ENCODE measurements at regions not wholly inside any gene's neighbourhood (a gene's known extent, or its start where the extent isn't known, plus 50 kb on each side); places are given as distances from the start of the nearest gene placed in this dataset.

GRCh38 chr2:33835911-33836310 lies 236.8 kb upstream of the FAM98A start (continued):
- no peak for TF ChIP-seq ASH2L (IDR thresholded peaks at IDR 0.05; ENCODE audit: low read length)

- Histone ChIP-seq H3K4ac (replicated peaks; ENCODE audit: insufficient read length, low read depth, low read length) (no peak overlapping the region), H3K79me2 (ENCODE audit: control insufficient read depth in 1 of 2, insufficient read depth in 2 of 2, low read length in 2 of 2) (no peaks in the 10 kb centered on the region), H3K18ac (ENCODE audit: extremely low read depth, low read length) (no peak overlapping the region), H3K27ac (ENCODE audit: low read depth, low read length) (no peak overlapping the region), H2AFZ (ENCODE audit: low read length) (no peak overlapping the region), H4K8ac (ENCODE audit: extremely low read depth, insufficient read depth, low read length) (no peak overlapping the region), H3K4me2 (ENCODE audit: insufficient read depth in 1 of 2, low read depth in 2 of 2, low read length in 2 of 2) (no peak overlapping the region), H3K23me2 (ENCODE audit: low read depth, low read length) (no peaks in the 10 kb centered on the region), H2BK12ac (ENCODE audit: low read depth, low read length) (no peak overlapping the region), H2BK20ac (ENCODE audit: low read length) (no peak overlapping the region), H4K5ac (ENCODE audit: insufficient read length, low read depth, low read length) (no peak overlapping the region), H3K27me3 (replicated peaks in 1 of 4; ENCODE audit: control insufficient read depth in 3 of 4, extremely low read depth in 1 of 4, insufficient read depth in 3 of 4, low read length in 3 of 4) (no peaks in the 10 kb centered on the region), H3K36me3 (ENCODE audit: control insufficient read depth in 2 of 4, insufficient read depth in 4 of 4, low read length in 3 of 4) (no peaks in the 10 kb centered on the region), H3K56ac (replicated peaks; ENCODE audit: insufficient read length, low read depth, low read length) (no peak overlapping the region), H3K4me1 (replicated peaks in 1 of 4; ENCODE audit: control insufficient read depth in 3 of 4, insufficient read depth in 4 of 4, low read length in 3 of 4) (no peaks in the 10 kb centered on the region), H3K23ac (ENCODE audit: insufficient read length) (no peak overlapping the region), H3K9ac (replicated peaks in 1 of 4; ENCODE audit: extremely low read depth in 1 of 4, low read depth in 3 of 4, low read length in 3 of 4) (no peak overlapping the region), H3K9me3 (ENCODE audit: insufficient read depth in 2 of 2, low read depth in 1 of 2, low read length in 1 of 2) (no peaks in the 10 kb centered on the region), H2AK5ac (ENCODE audit: low read depth, low read length) (no peak overlapping the region), H3K79me1 (ENCODE audit: low read depth, low read length) (no peaks in the 10 kb centered on the region), H2BK5ac (ENCODE audit: low read depth, low read length) (no peak overlapping the region), H3K4me3 (ENCODE audit: extremely low read depth in 1 of 4, insufficient read depth in 2 of 4, low read depth in 3 of 4, low read length in 4 of 4) (no peak overlapping the region), H2BK120ac (replicated peaks; ENCODE audit: low read depth, low read length) (no peak overlapping the region), H3K14ac (ENCODE audit: insufficient read length) (no peak overlapping the region), H4K20me1 (replicated peaks in 1 of 2; ENCODE audit: control insufficient read depth in 1 of 2, insufficient read depth in 2 of 2, low read length in 2 of 2) (no peaks in the 10 kb centered on the region), H2BK15ac (ENCODE audit: low read length) (no peak overlapping the region), H4K91ac (replicated peaks; ENCODE audit: insufficient read length, low read length) (no peak overlapping the region)
- FAIRE-seq (no peak), DNase-seq (ENCODE audit: low read depth in 1 of 2, low spot score in 2 of 2) (no peak)
- POLR2A ChIA-PET (ENCODE audit: partially characterized antibody) = no interaction called here
- CTCF ChIA-PET (ENCODE audit: partially characterized antibody) = no interaction called here
- 94% methylated on average over 3 of the region's 3 CpGs; no CpG with 5 or more reads in 1 of the 2 experiments for WGBS, 2 experiments (ENCODE audit: extremely low coverage in 1 of 2, insufficient coverage in 1 of 2, insufficient read length in 1 of 2, insufficient replicate concordance in 2 of 2, low coverage in 1 of 2, low lambda C conversion rate in 2 of 2, missing lambda C conversion rate in 1 of 2)
- TF ChIP-seq RFX5 (IDR thresholded peaks at IDR 0.05; ENCODE audit: borderline replicate concordance, low read depth, low read length) (no peak), SIN3A (conservative IDR thresholded peaks at IDR 0.05 in 1 of 2, IDR thresholded peaks at IDR 0.05 in 1 of 2; ENCODE audit: low read depth in 1 of 2, low read length in 2 of 2) (no peak), SRF (IDR thresholded peaks at IDR 0.05; ENCODE audit: low read depth, low read length) (no peak), CBX5 (IDR thresholded peaks at IDR 0.05; ENCODE audit: low read depth, low read length) (no peak), TAF1 (IDR thresholded peaks at IDR 0.05; ENCODE audit: low read depth, low read length) (no peak), YY1 (IDR thresholded peaks at IDR 0.05; ENCODE audit: low read depth, low read length) (no peak), TCF12 (IDR thresholded peaks at IDR 0.05; ENCODE audit: low read depth, low read length) (no peak), NANOG (IDR thresholded peaks at IDR 0.05; ENCODE audit: insufficient read depth, low read depth, low read length, poor library complexity, severe bottlenecking) (no peak), ATF2 (IDR thresholded peaks at IDR 0.05; ENCODE audit: low read length) (no peak), KDM4A (IDR thresholded peaks at IDR 0.05; ENCODE audit: low read depth, low read length, severe bottlenecking) (no peak), KDM5A (IDR thresholded peaks at IDR 0.05; ENCODE audit: low read length) (no peak)
Measured at GRCh38 chr2:33822964-33823363, 223.9 kb upstream of the FAM98A start.

All from H1 (cell line).